Testis (tissue), 2 donors: ENCODE measurements at regions not wholly inside any gene's neighbourhood (a gene's known extent, or its start where the extent isn't known, plus 50 kb on each side); places are given as distances from the start of the nearest gene placed in this dataset.

ENCODE experiments used
- DNase-seq: peaks from one replicate; pipeline ENCODE4 v3.0.0-alpha.2; 2019
- H3K27ac ChIP-seq, 2 donors: fragments of 200-600 bp; sonication (generic); one replicate each; pipeline ENCODE4 v1.5.1; 2019
- H3K27me3 ChIP-seq: fragments of 200-600 bp; sonication (generic); one replicate; pipeline ENCODE4 v1.5.1; 2019
- H3K36me3 ChIP-seq: fragments of 200-600 bp; sonication (generic); one replicate; pipeline ENCODE4 v1.5.1; 2017; ENCODE audit warnings: low read depth; ENCODE audit errors: missing control alignments
- H3K4me1 ChIP-seq: fragments of 200-600 bp; sonication (generic); one replicate; pipeline ENCODE4 v1.5.1; 2019
- H3K4me3 ChIP-seq, 2 donors: fragments of 200-600 bp; sonication (generic); one replicate each; pipeline ENCODE4 v1.5.1; 2017 to 2019
- H3K9me3 ChIP-seq: fragments of 200-600 bp; sonication (generic); one replicate; pipeline ENCODE4 v1.5.1; 2017
- CTCF ChIP-seq, 3 experiments: fragments of 450-650 bp in 2 of 3; fragments of 200-600 bp in 1 of 3; sonication (generic) in 1 of 3; IDR thresholded peaks; one replicate each; pipeline ENCODE4 v1.5.1; 2016 to 2019; ENCODE audit warnings: antibody characterized with exemption in 3 of 3, mild to moderate bottlenecking in 2 of 3, moderate library complexity in 1 of 3
- POLR2A ChIP-seq: fragments of 450-650 bp; IDR thresholded peaks from one replicate; pipeline ENCODE4 v1.6.1; 2017; ENCODE audit warnings: antibody characterized with exemption, mild to moderate bottlenecking, moderate library complexity
- WGBS, 2 donors: methylation state at CpG; one replicate each; pipeline ENCODE4 v1.1.5; 2018; 5-methylcytosine and 5-hydroxymethylcytosine counted together
- intact Hi-C: fragments of 100-400 bp; cut with DNase I; formaldehyde crosslinking; loops from one replicate; pipeline ENCODE4 v1.15.1; 2023; ENCODE audit warnings: low total_unique reads

DNA sequence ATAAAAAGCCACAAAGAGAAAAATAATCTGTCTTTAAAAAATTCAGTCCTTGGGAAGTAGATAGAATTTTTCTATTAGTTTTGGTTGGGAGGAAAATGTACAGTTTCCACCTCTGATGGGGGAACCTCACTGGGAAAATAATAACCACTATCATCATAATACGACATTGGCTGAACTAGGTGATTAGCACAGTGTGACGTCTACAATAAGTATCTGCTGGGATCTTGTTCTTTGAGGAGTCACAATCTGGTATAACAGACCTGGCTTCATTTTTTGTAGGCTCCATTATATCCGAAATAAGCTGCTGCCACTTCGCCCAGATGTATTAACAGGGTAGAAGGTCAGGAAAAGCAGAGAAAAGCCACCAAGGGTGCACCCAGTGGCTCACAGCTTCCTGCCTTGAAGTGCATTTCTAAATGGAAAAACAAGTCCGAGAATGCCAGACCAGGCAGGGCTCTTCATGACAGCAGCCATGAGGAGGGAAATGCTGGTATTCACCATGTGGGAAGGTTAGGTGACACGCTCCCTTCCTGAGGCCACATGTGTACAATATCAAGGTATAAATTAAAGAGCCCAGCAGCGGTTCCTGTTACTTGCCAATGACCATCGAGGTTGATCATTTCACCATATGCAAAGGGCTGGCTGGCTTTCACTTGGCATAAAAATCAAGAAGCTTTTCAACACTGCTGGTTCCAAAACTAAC is 152.8 kb downstream of the PRELID2 start:
- H3K4me1 ChIP-seq, result peaks cover 2% of the 10 kb centered on the region
- no peaks in the 10 kb centered on the region for H3K27me3 ChIP-seq
- TF ChIP-seq CTCF (IDR thresholded peaks at IDR 0.05) (no peak), POLR2A (no peak)
- no peak overlapping the region for H3K4me3 ChIP-seq
- no peaks in the 10 kb centered on the region for H3K36me3 ChIP-seq
- H3K27ac ChIP-seq, result no peak overlapping the region
- DNase-seq, result no peak
- WGBS, 2 donors, result 84 to 89% methylated on average over 8 of the region's 8 CpGs
- intact Hi-C loops, result no loop called here
- H3K9me3 ChIP-seq, result no peaks in the 10 kb centered on the region

DNA sequence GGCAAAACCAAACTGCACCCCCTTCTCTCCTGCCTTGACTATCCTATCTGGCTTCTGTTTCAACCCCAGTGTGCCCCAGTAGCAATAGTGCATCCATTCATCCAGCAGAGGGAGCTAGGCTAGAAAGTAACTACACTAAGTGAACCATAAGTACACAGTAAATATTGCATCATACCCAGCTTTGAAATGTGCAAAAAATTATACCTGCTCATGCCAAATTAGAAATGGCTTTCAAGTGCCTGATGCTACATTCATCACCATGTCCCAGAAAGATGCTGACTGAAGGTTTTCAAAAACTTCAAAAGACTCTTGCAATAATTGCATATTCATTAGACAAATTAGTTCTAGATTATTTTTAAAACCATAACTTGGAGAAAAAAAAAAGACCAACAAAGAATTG is 153.5 kb downstream of the PRELID2 start:
- peak; percentile 75 for DNase-seq
- Histone ChIP-seq H3K27ac (no peak overlapping the region), H3K9me3 (no peaks in the 10 kb centered on the region), H3K27me3 (no peaks in the 10 kb centered on the region), H3K4me3 (no peak overlapping the region), H3K4me1 (peaks cover 2% of the 10 kb centered on the region), H3K36me3 (no peaks in the 10 kb centered on the region)
- TF ChIP-seq CTCF (IDR thresholded peaks at IDR 0.05) (peak in 2 of 3 experiments; percentile 55 to 65), POLR2A (no peak)
- intact Hi-C loops, result no loop called here

- Histone ChIP-seq H3K36me3 (no peaks in the 10 kb centered on the region), H3K27me3 (no peaks in the 10 kb centered on the region), H3K4me1 (peaks cover 2% of the 10 kb centered on the region), H3K9me3 (no peaks in the 10 kb centered on the region), H3K4me3 (no peak overlapping the region), H3K27ac (no peak overlapping the region)
- WGBS, 2 donors, result 76 to 80% methylated on average over 1 of the region's 1 CpG
- DNase-seq, result no peak
- TF ChIP-seq POLR2A (no peak), CTCF (IDR thresholded peaks at IDR 0.05) (no peak)
- intact Hi-C loops, result no loop called here
Measured at GRCh38 chr5:145681216-145681615, 153.9 kb downstream of the PRELID2 start.

- WGBS, 2 donors, result 56 to 67% methylated on average over 7 of the region's 7 CpGs
- DNase-seq, result no peak
- intact Hi-C loops, result no loop called here
- H3K36me3 ChIP-seq, result no peaks in the 10 kb centered on the region
- H3K4me1 ChIP-seq, result peaks cover 2% of the 10 kb centered on the region
- H3K27me3 ChIP-seq, result no peaks in the 10 kb centered on the region
- no peak overlapping the region for H3K27ac ChIP-seq
- no peaks in the 10 kb centered on the region for H3K9me3 ChIP-seq
- no peak overlapping the region for H3K4me3 ChIP-seq
- TF ChIP-seq CTCF (IDR thresholded peaks at IDR 0.05) (no peak), POLR2A (no peak)
Measured at GRCh38 chr5:145680767-145681166, 154.4 kb downstream of the PRELID2 start.

DNA sequence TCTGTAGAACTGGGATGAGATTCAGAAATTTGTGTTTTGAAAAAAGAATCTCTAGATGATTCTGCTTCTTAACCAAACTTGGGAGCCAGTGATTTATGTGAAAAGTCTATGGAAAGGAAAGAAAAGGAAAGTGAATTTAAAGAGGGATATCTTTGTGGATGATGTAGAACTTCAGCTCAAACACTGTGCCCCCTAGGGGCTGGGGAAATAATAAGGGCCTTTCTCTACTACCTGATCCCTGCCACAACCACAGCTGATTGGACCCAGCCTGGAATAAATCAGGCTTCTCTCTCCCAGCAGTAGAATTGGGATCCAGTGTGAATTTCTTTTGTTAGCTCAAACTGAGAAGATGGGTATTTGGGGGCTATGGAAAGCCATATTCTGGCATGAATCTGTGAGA is 155.0 kb downstream of the PRELID2 start:
- TF ChIP-seq CTCF (IDR thresholded peaks at IDR 0.05), result no peak
- TF ChIP-seq POLR2A, result no peak
- Histone ChIP-seq H3K27me3 (no peaks in the 10 kb centered on the region), H3K36me3 (no peaks in the 10 kb centered on the region), H3K9me3 (no peaks in the 10 kb centered on the region), H3K4me3 (no peak overlapping the region), H3K27ac (no peak overlapping the region), H3K4me1 (peaks cover 2% of the 10 kb centered on the region)
- intact Hi-C loops, result no loop called here
- no peak for DNase-seq
